8988T (cell line): ENCODE measurements at regions not wholly inside any gene's neighbourhood (a gene's known extent, or its start where the extent isn't known, plus 50 kb on each side); places are given as distances from the start of the nearest gene placed in this dataset.

Experiments used
- DNase-seq: peaks from one replicate; pipeline ENCODE4 v3.0.0; 2011

DNA sequence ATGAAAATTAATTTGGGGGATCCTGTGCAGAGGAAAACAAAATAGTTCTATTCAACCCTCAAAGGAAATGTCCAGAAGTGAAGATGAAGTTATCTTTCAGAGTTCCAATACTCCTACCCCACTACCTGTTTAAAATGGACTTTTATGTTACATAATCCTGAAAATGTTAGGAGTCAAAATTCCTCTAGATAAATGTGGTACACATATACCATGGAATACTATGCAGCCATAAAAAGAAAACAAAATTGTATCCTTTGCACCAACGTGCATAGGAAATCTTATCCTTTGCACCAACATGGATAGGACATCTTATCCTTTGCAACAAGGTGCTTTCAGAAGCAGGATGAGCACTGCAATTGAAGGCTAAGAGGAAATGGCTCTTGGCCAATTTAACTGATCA is 245.2 kb downstream of the LTN1 start:
- DNase-seq = no peak

DNA sequence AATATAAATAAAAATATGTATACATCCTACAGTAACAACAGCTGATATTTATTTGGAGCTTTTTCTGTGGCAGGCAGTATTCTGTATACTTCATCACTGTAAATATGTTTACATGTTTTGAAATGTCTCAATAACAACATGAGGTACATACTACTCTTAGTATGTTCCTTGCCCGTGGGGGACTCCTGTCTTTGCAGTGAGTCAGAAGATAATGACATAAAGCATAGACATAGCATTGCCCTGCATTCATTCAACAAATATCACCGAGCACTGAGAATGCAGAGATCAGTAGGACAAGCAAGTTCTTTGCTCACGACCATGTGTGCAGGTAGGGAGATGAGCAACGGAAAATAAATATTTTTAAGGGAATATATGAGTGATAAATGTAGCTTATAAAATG is 246.5 kb downstream of the LTN1 start:
- DNase-seq = no peak

DNA sequence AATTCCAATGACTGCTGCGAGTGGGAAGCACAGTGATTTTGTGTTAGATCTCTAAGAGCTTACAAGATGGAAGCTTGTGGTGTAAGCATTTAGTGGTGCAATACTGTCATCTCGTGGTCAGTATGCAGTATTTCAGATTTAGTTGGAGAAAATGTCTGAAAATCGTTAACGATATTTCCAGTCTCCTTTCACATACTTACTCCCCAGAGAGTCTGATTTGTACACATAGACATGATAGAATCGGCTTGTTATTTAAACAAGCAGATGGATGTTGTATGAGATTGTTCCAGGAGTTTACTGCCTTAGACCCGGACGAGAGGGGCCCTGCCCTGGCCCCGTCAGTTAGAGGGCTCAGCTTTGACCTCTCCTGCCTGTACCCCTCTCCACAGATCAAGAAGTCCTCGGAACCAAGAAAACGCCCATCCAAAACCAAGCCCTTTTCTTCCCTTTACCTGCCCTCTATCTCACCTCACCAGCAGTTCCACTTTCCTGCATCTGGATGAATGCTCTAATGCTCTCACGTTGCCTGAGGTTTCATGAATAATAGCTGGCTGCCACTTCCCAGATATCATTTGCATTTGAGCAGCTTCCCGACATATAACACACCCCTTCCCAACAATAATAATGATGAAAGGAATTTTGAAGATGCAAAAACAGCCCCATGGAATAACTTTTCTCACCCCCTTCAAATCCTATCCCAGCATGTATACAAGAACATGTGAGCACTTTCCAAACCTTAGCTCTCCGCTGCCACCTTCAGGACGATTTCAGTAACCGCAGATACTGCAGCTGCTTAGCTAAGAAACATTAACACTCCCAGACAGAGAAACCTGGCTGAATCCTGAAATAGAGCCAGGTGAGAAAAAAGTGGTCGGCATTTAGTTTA is 247.3 kb downstream of the LTN1 start:
- DNase-seq = no peak

DNA sequence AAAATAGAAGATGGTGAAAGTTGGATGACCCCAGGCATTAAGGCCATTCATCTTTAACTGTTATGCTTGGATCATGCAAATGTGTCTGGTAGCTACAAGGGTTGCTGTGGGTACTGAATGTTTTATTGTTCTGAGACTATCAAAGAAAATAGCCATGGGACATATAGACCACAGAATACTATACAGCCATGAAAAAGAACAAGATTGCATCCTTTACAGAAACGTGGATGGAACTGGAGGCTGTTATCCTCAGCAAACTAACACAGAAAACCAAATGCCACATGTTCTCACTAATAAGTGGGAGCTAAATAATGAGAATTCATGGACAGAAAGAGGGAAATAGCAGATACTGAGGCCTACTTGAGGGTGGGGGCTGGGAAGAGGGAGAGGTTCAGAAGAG is 249.0 kb downstream of the LTN1 start:
- DNase-seq = no peak

DNA sequence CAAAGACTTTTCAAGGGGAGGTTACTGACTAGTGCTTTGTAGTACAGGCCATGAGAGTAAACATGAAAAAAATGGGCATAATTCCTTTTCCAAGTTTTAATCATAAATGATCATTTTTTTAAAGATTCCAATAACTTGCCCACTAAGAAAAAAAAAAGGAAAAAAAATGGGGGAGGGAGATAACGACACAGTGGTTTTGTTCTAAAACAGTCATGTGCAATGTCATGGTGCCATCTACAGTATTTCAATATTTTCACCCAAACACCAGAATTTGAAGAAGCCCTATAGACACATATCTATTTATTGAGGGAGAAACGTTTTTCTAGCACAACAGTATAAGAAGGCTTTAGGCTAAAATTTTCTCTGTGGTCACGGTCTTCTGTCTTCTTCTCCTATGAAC is 250.2 kb downstream of the LTN1 start:
- no peak for DNase-seq

DNA sequence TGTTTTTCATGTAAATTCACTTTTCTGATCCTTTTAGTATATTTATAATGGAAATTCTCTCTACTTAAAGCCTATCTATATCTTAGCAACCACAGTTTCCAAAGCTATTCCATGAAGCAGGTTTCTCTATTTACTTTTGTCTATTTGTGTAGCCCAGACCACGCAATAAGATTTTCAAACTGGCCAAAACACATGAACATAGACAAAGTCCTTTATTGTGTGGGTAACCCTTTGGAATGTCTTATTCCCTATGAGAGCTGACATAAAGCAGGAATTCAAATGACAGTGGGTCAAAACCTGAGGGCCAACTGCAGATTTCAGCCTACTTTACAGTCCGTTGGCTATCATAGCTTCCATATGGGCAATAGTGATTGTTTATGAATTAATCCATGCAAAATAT is 252.6 kb downstream of the LTN1 start:
- no peak for DNase-seq

DNA sequence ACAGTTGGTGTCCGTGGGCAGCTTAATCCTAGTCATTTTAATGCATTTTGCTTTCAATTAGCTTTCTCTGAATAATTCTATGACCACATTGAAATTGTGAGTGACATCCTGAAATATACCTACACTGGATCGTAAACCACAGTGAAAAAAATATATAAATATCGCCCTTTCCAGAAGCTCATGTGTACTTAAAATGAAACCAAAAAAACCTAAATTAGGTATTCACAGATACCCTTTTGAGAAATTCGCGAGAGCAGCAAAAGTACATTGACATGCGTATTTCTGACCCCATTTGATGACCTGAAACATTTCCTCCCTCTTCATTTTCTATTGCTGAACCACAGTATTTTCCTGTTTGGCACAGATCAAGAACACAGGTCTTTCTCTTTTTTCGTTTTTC is 253.8 kb downstream of the LTN1 start:
- DNase-seq = no peak

DNA sequence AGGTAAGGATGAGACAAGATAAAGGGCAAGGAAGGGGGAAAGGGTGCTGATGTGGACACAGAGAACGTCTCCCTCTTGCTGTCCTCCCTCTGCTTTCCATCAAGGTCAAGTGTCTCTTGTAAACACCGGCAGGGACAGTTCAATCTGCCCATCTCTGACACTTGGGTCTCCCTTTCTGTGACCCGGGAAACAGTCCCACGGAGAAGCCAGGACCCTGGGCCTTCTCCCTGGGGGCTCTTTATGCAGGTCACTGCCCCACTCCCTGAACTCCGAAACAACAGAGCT is 254.3 kb downstream of the LTN1 start:
- DNase-seq = no peak

DNA sequence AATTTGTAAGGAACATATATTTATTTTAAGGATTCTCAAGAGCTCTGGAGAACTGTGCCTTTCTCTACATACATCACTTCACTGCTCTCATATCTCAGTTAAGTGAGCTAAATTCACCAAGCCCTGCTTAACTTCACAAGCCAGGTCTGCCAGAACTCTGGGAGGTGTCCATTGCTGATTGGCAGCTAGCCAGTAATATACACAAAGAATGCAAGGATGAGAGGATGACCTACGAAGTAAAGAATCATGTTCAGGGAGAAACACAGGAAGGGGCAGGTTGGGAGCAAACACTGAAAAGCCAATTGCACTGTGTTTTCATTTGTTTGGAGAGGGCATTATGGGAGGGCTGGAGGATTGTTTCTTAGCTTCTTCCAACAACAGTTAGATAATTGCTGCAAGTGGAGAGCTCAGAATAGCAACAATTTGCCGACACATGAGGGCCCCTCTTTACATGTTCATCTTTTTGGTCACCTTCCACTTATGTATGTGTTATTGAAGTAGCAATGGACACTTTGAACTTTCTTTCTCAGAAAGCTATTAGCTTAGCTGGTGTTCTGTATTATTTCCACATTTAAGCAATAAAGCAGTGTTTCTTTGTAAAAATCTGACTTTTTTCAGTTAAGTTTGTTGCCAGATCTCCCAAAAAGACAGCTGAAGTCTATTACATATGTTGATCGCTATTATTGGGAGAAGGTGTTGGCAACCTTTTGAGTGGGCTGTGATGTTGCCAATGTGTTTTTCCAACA is 254.8 kb downstream of the LTN1 start:
- no peak for DNase-seq

DNA sequence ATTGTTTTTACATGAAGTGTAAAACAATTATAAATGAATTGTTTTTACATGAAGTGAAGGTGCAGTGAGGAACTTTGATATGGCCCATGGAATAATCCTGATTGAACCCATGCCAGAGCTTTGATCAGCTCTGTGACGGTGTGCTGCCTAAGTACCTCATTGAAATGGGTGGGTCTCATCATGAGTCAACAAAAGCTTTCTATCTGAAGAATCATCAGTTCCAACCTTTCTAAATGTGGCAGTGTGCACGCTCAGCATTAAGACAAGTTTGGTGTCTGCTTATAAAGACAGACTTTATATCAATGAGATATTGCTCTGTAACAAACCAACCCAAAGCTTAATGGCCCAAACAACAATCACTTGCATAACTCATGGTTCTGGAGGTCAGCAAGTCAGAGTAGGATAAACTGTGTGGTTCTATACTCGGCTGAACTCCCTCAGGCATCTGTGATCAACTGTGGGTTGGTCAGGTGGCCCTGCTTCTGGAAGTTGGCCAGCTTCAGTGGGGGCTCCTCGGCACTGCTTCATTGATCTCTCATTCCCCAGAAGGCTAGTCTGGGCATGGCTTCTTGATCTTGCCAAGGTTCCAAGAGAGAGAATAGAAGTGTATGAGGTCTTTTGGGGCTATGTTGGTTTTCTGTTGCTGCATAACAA is 258.0 kb downstream of the LTN1 start:
- DNase-seq = no peak

DNA sequence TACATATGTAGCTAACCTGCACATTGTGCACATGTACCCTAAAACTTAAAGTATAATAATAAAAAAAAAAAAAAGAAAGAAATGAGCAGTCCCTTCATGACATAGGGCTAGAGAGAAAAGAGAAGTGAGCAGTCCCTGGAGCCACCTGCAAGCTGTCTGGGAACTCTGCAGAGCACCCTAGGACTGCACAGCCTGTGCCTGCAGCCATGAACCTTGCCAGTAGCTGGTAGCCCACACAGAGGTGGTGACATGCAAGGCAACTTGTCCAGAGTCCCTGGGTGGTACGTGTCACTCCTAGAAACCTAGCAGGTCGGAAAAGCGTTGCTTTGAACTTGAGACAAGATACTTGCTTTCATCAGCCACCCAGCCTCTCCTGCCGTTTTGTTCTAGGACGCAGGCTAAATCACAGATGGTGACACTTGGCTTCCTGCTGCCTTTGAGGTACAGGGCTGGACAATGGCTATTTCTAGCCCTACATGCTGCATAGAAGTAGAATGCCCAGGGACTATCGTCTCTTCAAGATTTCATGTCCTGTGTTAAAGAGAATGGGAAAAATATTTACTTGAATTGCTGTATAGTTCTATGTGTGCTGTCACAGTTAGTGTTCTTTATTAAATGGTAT is 260.9 kb downstream of the LTN1 start:
- no peak for DNase-seq

DNA sequence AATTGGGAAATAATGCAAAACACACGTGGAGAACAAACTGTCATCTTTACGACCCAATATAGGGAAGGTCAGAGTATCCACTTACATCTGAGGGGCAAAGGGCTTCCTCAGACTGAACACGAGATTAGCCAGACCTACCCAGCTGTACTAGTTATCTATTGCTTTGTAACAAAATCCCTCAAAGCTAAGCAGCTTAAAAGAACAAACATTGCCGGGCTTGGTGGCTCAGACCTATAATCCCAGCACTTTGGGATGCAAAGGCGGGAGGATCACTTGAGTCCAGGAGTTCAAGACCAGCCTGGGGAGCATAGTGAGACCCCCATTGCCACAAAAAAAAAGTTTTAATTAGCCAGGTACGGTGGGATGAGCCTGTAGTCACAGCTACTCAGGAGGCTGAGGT is 262.8 kb downstream of the LTN1 start:
- no peak for DNase-seq

DNA sequence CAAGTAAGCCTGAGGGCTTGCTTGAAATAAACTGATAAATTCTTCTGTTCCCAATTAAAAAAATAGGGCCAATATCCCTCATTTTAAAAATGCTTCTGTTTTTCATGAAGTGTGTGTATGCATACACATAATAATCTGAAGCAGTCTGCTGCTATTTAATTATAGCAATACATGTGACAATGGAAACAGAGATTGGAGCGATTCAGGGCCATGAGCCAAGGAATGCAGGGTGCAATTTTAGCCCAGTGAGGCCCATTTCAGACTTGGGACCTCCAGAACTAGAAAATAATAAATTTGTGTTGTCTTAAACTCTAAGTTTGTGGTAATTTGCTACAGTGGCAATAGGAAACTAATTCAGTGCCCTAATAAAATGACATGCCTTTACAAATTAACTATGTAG is 264.9 kb downstream of the LTN1 start:
- no peak for DNase-seq

DNA sequence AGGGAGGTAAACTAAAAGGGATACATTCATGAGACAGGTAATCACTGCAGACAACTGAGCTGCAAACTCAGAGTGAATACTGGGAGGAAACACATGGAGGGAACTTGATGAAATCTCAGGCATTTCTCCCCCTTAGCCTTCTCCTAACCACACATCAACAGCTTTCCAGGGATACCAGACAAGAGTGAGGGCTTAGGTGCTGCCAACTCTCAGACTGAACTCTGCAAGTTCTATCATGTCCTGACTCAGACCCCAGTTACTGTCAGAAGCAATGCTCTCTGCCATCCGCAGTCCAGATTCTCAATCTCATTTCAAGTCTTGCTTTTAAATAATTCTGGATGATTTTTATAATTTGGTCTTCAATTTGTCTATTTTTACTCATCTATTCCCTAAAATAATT is 267.3 kb downstream of the LTN1 start:
- no peak for DNase-seq

DNA sequence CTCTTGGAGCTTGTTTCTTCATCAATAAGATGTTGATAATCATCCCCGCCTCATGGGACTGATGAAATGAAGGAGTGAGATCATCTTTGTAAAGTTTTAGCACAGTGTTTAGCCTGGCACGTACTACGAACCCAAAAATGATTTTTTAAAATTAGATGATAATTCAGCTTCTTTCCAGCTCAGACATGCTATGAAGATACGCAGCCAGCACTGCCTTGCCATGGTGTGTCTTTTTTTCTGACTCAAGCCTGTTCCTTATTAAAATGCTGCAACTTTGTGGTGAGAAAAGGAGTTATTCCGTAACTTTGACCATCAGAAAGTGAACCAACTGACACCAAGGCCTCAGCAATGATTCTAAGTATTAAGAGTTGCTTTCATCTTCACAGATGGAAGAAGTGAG is 269.0 kb downstream of the LTN1 start:
- DNase-seq = no peak

DNA sequence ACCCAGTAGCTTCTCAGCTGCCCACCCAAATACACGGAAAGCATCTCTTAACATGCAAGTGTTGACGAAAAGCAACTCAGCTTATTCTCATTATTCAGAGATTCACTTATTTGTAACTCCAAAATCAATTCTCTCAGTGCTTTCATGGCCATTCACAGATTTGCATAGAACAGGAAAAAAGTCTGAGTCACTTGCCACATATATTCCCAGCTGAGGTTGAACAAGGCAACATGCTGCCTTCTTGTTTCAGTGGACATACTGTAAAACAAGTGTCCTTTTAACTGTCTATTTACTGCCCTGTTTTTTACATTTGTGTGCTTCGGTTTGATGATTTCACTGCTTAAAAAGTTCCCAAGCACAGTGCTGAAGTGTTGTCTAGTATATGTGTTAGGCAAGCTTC is 273.0 kb downstream of the LTN1 start:
- DNase-seq = no peak

DNA sequence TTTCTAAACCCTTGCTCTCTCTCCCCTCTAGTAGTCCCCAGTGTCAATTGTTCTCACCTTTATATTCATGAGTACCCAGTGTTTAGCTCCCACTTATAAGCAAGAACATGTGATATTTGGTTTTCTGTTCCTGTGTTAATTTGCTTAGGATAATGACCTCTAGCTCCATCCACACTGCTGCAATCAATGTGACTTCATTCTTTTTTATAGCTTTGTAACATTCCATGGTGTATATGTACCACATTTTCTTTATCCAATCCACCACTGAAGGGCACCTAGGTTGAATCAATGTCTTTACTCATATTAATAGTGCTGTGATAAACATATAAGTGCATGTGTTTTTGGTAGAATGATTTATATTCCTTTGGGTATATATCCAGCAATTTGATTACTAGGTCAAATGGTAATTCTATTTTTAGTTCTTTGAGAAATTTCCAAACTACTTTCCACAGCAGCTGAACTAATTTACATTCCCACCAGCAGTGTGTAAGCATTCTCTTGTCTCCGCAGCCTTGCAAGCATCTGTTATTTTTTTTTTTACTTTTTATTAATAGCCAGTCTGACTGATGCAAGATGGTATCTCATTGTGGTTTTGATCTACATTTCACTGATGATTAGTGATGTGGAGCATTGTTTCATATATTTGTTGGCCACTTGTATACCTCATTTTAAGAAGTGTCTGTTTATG is 277.8 kb downstream of the LTN1 start:
- DNase-seq = no peak

DNA sequence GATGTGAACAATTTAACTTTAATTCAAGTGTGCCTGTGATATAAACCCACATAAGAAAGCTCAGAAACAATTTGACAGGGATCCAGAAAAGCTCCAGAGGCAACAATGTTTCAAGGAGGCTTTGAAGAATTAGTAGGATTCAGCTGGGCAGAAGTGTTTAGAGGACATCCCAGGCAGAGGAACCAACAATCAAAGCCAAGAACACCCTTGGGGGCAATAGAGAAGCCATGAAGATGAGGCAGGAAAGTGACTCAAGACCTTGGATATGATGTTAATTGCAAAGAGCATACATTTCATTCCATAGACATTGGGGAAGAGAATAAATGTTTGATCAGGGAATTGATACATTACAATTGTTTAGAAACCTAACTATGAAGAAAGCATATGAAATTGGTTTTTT is 280.3 kb downstream of the LTN1 start:
- DNase-seq = no peak

DNA sequence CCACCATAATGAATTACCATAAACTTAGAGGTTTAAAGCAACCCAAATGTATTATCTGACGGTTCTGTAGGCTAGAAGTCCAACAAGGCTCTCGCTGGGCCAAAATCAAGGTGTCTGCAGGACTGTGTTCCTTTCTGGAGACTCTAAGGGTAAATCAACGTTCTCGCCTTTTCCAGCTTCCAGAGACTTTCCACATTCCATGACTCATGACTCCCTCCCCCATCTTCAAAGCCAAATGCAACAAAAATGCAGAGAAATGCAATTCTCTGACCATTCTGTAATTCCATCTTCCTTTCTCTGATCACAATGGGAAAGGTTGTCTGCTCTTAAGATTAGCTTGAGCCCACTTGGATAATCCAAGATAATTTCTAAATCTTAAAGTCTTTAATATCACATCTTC is 287.1 kb downstream of the LTN1 start:
- no peak for DNase-seq

DNA sequence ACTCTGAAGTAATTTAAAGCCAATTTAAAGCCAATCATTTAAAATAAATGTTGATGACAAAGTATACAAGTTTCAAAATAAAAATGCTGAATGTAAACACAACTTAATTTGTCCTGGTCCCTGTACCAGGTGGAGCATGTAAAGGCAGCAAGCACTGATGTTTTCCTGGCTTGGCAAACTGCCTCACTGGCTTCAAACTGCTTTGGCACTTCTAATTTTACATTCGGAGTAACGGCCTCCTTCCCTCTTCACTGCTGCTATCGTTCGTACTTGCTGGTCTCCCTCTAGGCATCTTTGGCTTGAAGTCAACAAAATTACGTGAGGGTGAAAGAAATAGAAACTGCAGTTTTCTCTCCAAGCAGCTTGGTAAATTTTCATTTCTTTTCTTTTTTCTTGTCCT is 287.9 kb downstream of the LTN1 start:
- no peak for DNase-seq

DNA sequence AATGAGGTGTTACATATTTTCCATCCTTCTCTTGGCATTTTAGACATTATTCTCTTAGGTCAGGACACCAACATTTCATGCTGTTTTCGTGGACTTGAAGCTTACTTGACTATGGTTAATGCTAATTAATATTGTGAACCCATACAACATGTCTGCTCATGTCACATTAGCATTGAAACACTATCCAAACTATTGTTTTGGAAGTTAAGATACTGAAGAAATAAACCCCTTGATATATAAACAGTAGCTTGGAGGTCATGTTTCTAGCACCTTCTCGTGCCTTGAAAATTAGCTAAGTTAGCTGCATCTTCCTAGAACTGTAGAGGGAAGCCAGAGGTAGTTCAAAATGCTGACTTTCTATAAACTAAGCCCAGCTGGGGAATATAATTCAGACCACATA is 288.8 kb downstream of the LTN1 start:
- no peak for DNase-seq

DNA sequence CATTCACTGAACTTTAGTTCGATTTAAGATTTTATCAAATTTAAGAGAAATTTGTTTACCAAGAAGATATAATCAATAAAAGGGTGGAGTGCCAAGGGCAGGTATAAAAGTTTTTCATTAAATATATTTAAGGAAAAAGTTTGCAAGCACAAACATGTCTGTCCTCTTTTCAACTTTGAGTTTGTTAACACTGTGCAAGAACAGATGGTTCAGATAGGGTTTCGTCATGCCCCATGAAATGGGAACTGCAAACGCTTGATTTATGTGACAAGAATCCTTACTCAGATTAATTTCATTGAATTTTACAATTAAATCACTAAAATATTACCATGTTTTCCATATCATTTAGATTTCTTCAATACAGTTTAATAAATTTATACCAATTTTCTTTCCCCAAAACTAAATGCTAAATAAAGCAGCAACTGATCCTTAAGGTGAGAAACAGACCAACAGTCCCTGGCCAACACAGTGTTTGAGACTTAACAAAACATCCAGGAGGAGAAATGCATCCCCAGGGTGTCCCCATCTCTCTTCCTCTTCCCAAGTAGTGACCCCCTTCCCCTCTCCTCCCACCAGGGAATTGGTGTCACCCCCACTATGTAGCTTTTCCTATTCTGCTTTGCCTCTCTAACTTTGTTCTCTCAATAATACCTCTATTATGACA is 292.9 kb downstream of the LTN1 start:
- no peak for DNase-seq

DNA sequence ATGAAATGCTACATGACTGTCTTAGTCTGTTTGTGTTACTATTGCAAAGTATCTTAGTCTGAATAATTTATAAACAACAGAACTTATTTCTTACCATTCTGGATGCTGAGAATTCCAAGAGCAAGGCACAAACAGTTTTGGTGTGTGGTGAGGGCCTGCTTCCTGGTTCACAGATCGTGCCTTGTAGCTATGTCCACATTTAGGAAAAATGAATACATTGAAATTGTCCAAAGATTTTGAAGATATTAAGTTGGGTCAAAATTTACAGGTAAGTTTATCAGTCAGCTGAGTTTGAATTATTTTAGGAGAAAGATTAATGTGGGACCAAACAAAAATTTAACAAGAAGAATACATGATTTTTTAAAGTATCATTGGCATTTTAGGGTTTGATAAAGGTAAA is 293.5 kb downstream of the LTN1 start:
- DNase-seq = no peak
